Caco-2 (cell line): ENCODE measurements at regions not wholly inside any gene's neighbourhood (a gene's known extent, or its start where the extent isn't known, plus 50 kb on each side); places are given as distances from the start of the nearest gene placed in this dataset.
A peak's percentile ranks its signal among the peaks of the same experiment; 100 is the strongest.
"Not testable (repeated sequence)": the region's sequence is repeated elsewhere in the genome, so short reads cannot be mapped to it uniquely, and the experiment has no call there.

Source experiments
- BruUV-seq: library from RNA; stranded (reverse); fragments of 400-500 nt; replicated peaks from 2 replicates; lab custom pipeline; 2021; lab: Mats Ljungman, UMichigan
- CTCF ChIA-PET: fragments of 300-600 bp; sonication (Branson Sonifier 250); formaldehyde crosslinking; loops from one replicate; lab custom pipeline; 2022; ENCODE audit warnings: antibody characterized with exemption; lab: Charles Lee
- POLR2A ChIA-PET: fragments of 300-600 bp; sonication (Branson Sonifier 250); formaldehyde crosslinking; loops from one replicate; lab custom pipeline; 2022; ENCODE audit warnings: antibody characterized with exemption; lab: Charles Lee
- DNase-seq, 2 experiments: peaks; one replicate each; pipeline versions ENCODE4 v3.0.0 to v3.0.0-alpha.2; 2020 to 2022
- H3K27me3 ChIP-seq: replicated peaks from 2 replicates; pipeline ENCODE4 v1.6.0; 2011; ENCODE audit warnings: low read length; ENCODE audit not compliant: control insufficient read depth, insufficient read depth
- H3K36me3 ChIP-seq: 2 replicates; pipeline ENCODE4 v1.5.1; 2011; ENCODE audit warnings: low read length; ENCODE audit not compliant: control insufficient read depth, insufficient read depth
- H3K4me1 ChIP-seq: fragments of 250-450 bp; sonication (Bioruptor Pico); 2 replicates; pipeline ENCODE4 v1.5.1; 2020; ENCODE audit warnings: mild to moderate bottlenecking
- H3K4me3 ChIP-seq: 2 replicates; pipeline ENCODE4 v1.5.1; 2011; ENCODE audit warnings: low read depth, mild to moderate bottlenecking, control low read depth, low read length
- H3K9me3 ChIP-seq: fragments of 250-450 bp; sonication (Bioruptor Pico); 2 replicates; pipeline ENCODE4 v1.5.1; 2020; ENCODE audit warnings: mild to moderate bottlenecking, moderate library complexity
- H3K27ac Mint-ChIP-seq: one replicate; pipeline ENCODE4 v1.8.0; 2022; ENCODE audit warnings: mixed read lengths; ENCODE audit not compliant: unreplicated experiment
- H3K27me3 Mint-ChIP-seq: one replicate; pipeline ENCODE4 v1.8.0; 2022; ENCODE audit warnings: mixed read lengths; ENCODE audit not compliant: insufficient read depth, unreplicated experiment
- H3K36me3 Mint-ChIP-seq: one replicate; pipeline ENCODE4 v1.8.0; 2022; ENCODE audit warnings: mild to moderate bottlenecking, mixed read lengths; ENCODE audit not compliant: insufficient read depth, unreplicated experiment
- H3K4me1 Mint-ChIP-seq: one replicate; pipeline ENCODE4 v1.8.0; 2022; ENCODE audit warnings: low read depth, mixed read lengths; ENCODE audit not compliant: unreplicated experiment
- H3K4me3 Mint-ChIP-seq: one replicate; pipeline ENCODE4 v1.8.0; 2022; ENCODE audit warnings: mild to moderate bottlenecking, moderate library complexity, mixed read lengths; ENCODE audit not compliant: unreplicated experiment
- H3K9me3 Mint-ChIP-seq: one replicate; pipeline ENCODE4 v1.8.0; 2022; ENCODE audit warnings: mixed read lengths; ENCODE audit not compliant: unreplicated experiment
- CTCF ChIP-seq, 2 experiments: fragments of 200-600 bp in 1 of 2; IDR thresholded peaks; 1 replicate in 1 of 2; 2 replicates in 1 of 2; pipeline versions ENCODE4 v1.5.1 to v1.8.0; 2011 to 2022; ENCODE audit warnings: antibody characterized with exemption in 1 of 2, control low read depth in 1 of 2, inconsistent platforms in 1 of 2, low read depth in 1 of 2, low read length in 1 of 2, mild to moderate bottlenecking in 1 of 2, moderate library complexity in 1 of 2; ENCODE audit not compliant: insufficient read depth in 1 of 2, severe bottlenecking in 1 of 2, unreplicated experiment in 1 of 2
- intact Hi-C: fragments of 100-400 bp; cut with micrococcal nuclease; formaldehyde crosslinking; loops from one replicate; pipeline ENCODE4 v1.10.0; 2022; ENCODE audit not compliant: unreplicated experiment

- H3K4me3 Mint-ChIP-seq, result peak overlapping the region; percentile 54
- intact Hi-C loops, H3K4me1 ChIP-seq, H3K9me3 Mint-ChIP-seq, H3K36me3 Mint-ChIP-seq, H3K4me1 Mint-ChIP-seq, H3K27me3 Mint-ChIP-seq, POLR2A ChIA-PET, H3K36me3 ChIP-seq, CTCF ChIA-PET, BruUV-seq, H3K9me3 ChIP-seq, H3K27ac Mint-ChIP-seq, H3K27me3 ChIP-seq: not testable (repeated sequence)
- peak; percentile 33 to 41 for TF ChIP-seq CTCF (IDR thresholded peaks at IDR 0.05; ENCODE audit: insufficient read depth in 1 of 2, low read depth in 1 of 2, low read length in 1 of 2, severe bottlenecking in 1 of 2, unreplicated experiment in 1 of 2)
- peak; percentile 62 to 85 for DNase-seq
- peak overlapping the region; percentile 24; the same call in 1 of the 2 replicates for H3K4me3 ChIP-seq
Observed at GRCh38 chr1:121097127-121097866, 86.8 kb downstream of the FAM72B start.

- H3K9me3 Mint-ChIP-seq, H3K4me1 Mint-ChIP-seq, H3K27me3 Mint-ChIP-seq, intact Hi-C loops, CTCF ChIA-PET, H3K27me3 ChIP-seq, BruUV-seq, H3K27ac Mint-ChIP-seq, POLR2A ChIA-PET, H3K4me1 ChIP-seq, H3K36me3 ChIP-seq, H3K9me3 ChIP-seq, H3K36me3 Mint-ChIP-seq: not testable (repeated sequence)
- peak overlapping the region; percentile 54 for H3K4me3 Mint-ChIP-seq
- peak overlapping the region; percentile 24; the same call in 1 of the 2 replicates for H3K4me3 ChIP-seq
- peak in 1 of 2 experiments; percentile 34 for DNase-seq
Observed at GRCh38 chr1:121097867-121098215, 86.3 kb downstream of the FAM72B start.

- DNase-seq, intact Hi-C loops, H3K36me3 Mint-ChIP-seq, H3K36me3 ChIP-seq, H3K9me3 Mint-ChIP-seq, H3K9me3 ChIP-seq, H3K27me3 Mint-ChIP-seq, H3K4me1 Mint-ChIP-seq, CTCF ChIA-PET, H3K27me3 ChIP-seq, H3K4me3 ChIP-seq, H3K4me3 Mint-ChIP-seq, H3K27ac Mint-ChIP-seq, BruUV-seq, POLR2A ChIA-PET, H3K4me1 ChIP-seq: not testable (repeated sequence)
Observed at GRCh38 chr1:121109025-121109424, 75.1 kb downstream of the FAM72B start.

- H3K4me3 ChIP-seq, H3K9me3 ChIP-seq, H3K4me3 Mint-ChIP-seq, CTCF ChIA-PET, H3K36me3 Mint-ChIP-seq, H3K4me1 ChIP-seq, H3K4me1 Mint-ChIP-seq, POLR2A ChIA-PET, DNase-seq, BruUV-seq, H3K27ac Mint-ChIP-seq, H3K9me3 Mint-ChIP-seq, H3K27me3 Mint-ChIP-seq, H3K36me3 ChIP-seq, intact Hi-C loops, H3K27me3 ChIP-seq: not testable (repeated sequence)
Observed at GRCh38 chr1:121116522-121117297, 67.4 kb downstream of the FAM72B start.

- H3K27ac Mint-ChIP-seq, H3K9me3 Mint-ChIP-seq, H3K4me3 Mint-ChIP-seq, H3K4me1 Mint-ChIP-seq, H3K4me1 ChIP-seq, BruUV-seq, H3K27me3 ChIP-seq, H3K36me3 Mint-ChIP-seq, DNase-seq, H3K36me3 ChIP-seq, intact Hi-C loops, CTCF ChIA-PET, H3K9me3 ChIP-seq, H3K4me3 ChIP-seq, H3K27me3 Mint-ChIP-seq, POLR2A ChIA-PET: not testable (repeated sequence)
Observed at GRCh38 chr1:121117298-121117611, 66.9 kb downstream of the FAM72B start.

GRCh38 chr1:121117622-121118479 is 66.3 kb downstream of the FAM72B start:
- H3K9me3 ChIP-seq, H3K9me3 Mint-ChIP-seq, H3K27me3 ChIP-seq, H3K4me3 Mint-ChIP-seq, H3K4me1 ChIP-seq, H3K36me3 ChIP-seq, H3K4me1 Mint-ChIP-seq, POLR2A ChIA-PET, H3K36me3 Mint-ChIP-seq, H3K27ac Mint-ChIP-seq, DNase-seq, CTCF ChIA-PET, intact Hi-C loops, H3K4me3 ChIP-seq, H3K27me3 Mint-ChIP-seq, BruUV-seq: not testable (repeated sequence)
